GM13977 (cell line): ENCODE measurements at regions not wholly inside any gene's neighbourhood (a gene's known extent, or its start where the extent isn't known, plus 50 kb on each side); places are given as distances from the start of the nearest gene placed in this dataset.

Experiments used
- DNase-seq: peaks from one replicate; pipeline ENCODE4 v3.0.0; 2012; ENCODE audit warnings: low spot score
- CTCF ChIP-seq: IDR thresholded peaks from 2 replicates; pipeline ENCODE4 v1.5.1; 2012; ENCODE audit warnings: mild to moderate bottlenecking, control low read depth; ENCODE audit not compliant: insufficient read depth; ENCODE audit errors: extremely low read depth, missing control alignments
- in situ Hi-C: fragments of 300-500 bp; cut with MboI; formaldehyde crosslinking; loops from one replicate; pipeline ENCODE4 v1.12.0; 2022; ENCODE audit warnings: low sequenced_read_pairs, low pct_unique_long_range_greater_than_20kb, mixed read lengths, inconsistent platforms; ENCODE audit not compliant: unreplicated experiment

- DNase-seq, result no peak
- TF ChIP-seq CTCF, result no peak
Observed at GRCh38 chr13:80196756-80197155, 144.2 kb downstream of the SPRY2 start.

DNA sequence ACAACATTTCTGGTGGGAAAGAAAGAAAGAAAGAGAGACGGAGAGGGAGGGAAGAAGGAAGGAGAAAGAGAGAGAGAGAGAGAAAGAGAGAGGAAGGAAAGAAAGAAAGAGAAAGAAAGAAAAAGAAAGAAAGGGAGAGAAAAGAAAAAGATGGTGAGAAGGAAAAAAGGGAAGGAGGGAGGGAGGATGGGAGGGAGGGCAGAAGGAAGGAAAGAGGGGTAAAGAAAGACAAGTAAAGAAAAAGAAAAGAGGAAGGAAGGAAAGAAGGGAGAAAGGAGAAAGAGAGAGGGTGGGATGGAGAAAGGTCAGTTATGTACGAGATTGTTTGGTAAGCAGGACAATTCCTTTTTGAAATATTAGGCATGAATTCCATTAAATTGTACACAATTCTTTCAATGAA is 145.3 kb downstream of the SPRY2 start:
- in situ Hi-C loops, result loop anchor here (25.0 kb wide), 1 partner anchor 1667 kb away; no protein-coding TSS in a partner anchor
- TF ChIP-seq CTCF, result no peak
- no peak for DNase-seq

More at GRCh38 chr13:80196756-80197155, 144.2 kb downstream of the SPRY2 start:
- in situ Hi-C loops, result loop anchor here (25.0 kb wide), 1 partner anchor 1666 kb away; no protein-coding TSS in a partner anchor

- TF ChIP-seq CTCF, result no peak
- DNase-seq, result no peak
- in situ Hi-C loops, result loop anchor here (25.0 kb wide), 1 partner anchor 1672 kb away; no protein-coding TSS in a partner anchor
Observed at GRCh38 chr13:80189889-80190597, 150.9 kb downstream of the SPRY2 start.

DNA sequence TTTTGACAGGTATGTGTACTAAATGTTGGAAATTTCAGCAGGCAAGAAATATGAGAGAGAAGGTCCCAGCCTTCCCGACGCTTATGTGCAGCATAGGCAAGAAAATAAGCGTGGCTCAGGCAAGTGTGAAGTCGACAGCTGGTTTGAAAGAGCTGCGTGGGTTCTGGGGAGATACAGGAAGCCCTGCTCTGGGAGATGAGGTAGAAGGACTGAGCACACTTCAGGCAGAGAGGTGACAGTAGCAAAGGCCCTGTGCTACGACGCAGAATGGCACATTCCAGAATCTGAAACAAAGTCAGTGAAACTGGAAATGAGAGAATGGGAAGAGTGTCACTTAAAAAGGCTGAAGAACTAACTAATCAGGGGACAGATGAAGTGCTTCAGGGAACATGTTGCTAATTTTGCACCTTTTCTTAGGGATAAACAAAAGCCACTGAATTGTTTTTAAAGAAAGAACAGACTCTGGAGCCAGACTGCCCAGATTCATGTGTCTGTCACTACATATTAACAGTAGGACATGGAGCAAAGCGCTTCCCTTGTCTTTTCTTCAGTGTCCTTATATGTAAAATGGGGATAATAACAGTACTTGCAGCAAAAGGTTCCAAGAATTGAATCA is 160.1 kb downstream of the SPRY2 start:
- no peak for DNase-seq
- no peak for TF ChIP-seq CTCF
- in situ Hi-C loops, result loop anchor here (25.0 kb wide), 1 partner anchor 1681 kb away; no protein-coding TSS in a partner anchor

- no peak for TF ChIP-seq CTCF
- DNase-seq, result no peak
- in situ Hi-C loops, result loop anchor here (25.0 kb wide), 1 partner anchor 1685 kb away; no protein-coding TSS in a partner anchor
Observed at GRCh38 chr13:80177327-80177726, 163.6 kb downstream of the SPRY2 start.

DNA sequence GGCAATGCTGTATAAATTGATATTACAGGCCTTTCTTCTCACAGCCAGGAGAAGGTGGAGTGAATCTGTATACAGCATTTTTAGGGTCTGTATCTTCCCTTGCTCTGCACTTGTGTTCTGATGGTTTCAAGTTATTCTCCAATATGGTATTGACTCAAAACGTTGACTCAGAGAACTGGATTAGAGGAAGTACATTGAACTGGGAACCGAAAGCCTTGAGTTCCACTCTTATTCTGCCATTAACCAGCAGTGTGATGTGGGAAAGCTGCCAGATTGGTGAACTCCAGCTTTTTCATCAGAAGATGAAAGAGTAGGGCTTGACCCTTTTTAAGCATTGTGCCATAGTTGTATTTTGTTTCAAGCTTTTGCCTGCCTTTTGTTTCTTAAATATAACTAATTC is 167.7 kb downstream of the SPRY2 start:
- no peak for TF ChIP-seq CTCF
- in situ Hi-C loops, result no loop called here
- DNase-seq, result no peak
